ENCODE measurements at regions not wholly inside any gene's neighbourhood (a gene's known extent, or its start where the extent isn't known, plus 50 kb on each side); places are given as distances from the start of the nearest gene placed in this dataset.

GRCh38 chr1:229760478-229760996 lies 134.5 kb downstream of the URB2 start:
- Histone ChIP-seq H3K4me3 (no peak overlapping the region), H3K27me3 (no peaks in the 10 kb centered on the region), H3K9me3 (ENCODE audit: low read depth) (no peaks in the 10 kb centered on the region), H3K36me3 (no peaks in the 10 kb centered on the region), H3K4me1 (ENCODE audit: low read depth) (no peaks in the 10 kb centered on the region), H3K27ac (no peak overlapping the region)
- no peak for DNase-seq (ENCODE audit: low read depth in 1 of 2, low spot score in 1 of 2)
- TF ChIP-seq CTCF (IDR thresholded peaks at IDR 0.05; ENCODE audit: low read depth, low read length), result no peak

GRCh38 chr1:229762891-229763290 lies 136.8 kb downstream of the URB2 start:
- H3K27ac ChIP-seq, result no peak overlapping the region
- H3K4me1 ChIP-seq (ENCODE audit: low read depth), result no peaks in the 10 kb centered on the region
- no peaks in the 10 kb centered on the region for H3K27me3 ChIP-seq
- no peak for DNase-seq (ENCODE audit: low read depth in 1 of 2, low spot score in 1 of 2)
- TF ChIP-seq CTCF (IDR thresholded peaks at IDR 0.05; ENCODE audit: low read depth, low read length), result no peak
- H3K9me3 ChIP-seq (ENCODE audit: low read depth), result no peaks in the 10 kb centered on the region
- no peaks in the 10 kb centered on the region for H3K36me3 ChIP-seq
- H3K4me3 ChIP-seq, result no peak overlapping the region

GRCh38 chr1:229768232-229768631 lies 142.2 kb downstream of the URB2 start:
- Histone ChIP-seq H3K27me3 (no peaks in the 10 kb centered on the region), H3K27ac (no peak overlapping the region), H3K4me1 (ENCODE audit: low read depth) (no peaks in the 10 kb centered on the region), H3K9me3 (ENCODE audit: low read depth) (no peaks in the 10 kb centered on the region), H3K36me3 (no peaks in the 10 kb centered on the region), H3K4me3 (no peak overlapping the region)
- TF ChIP-seq CTCF (IDR thresholded peaks at IDR 0.05; ENCODE audit: low read depth, low read length), result no peak
- no peak for DNase-seq (ENCODE audit: low read depth in 1 of 2, low spot score in 1 of 2)

- Histone ChIP-seq H3K9me3 (ENCODE audit: low read depth) (no peaks in the 10 kb centered on the region), H3K4me3 (no peak overlapping the region), H3K27me3 (no peaks in the 10 kb centered on the region), H3K36me3 (no peaks in the 10 kb centered on the region), H3K4me1 (ENCODE audit: low read depth) (no peaks in the 10 kb centered on the region), H3K27ac (no peak overlapping the region)
- TF ChIP-seq CTCF (IDR thresholded peaks at IDR 0.05; ENCODE audit: low read depth, low read length), result no peak
- DNase-seq (ENCODE audit: low read depth in 1 of 2, low spot score in 1 of 2), result peak in 1 of 2 donors; percentile 6
Measured at GRCh38 chr1:229769006-229769405, 143.0 kb downstream of the URB2 start.

- H3K27me3 ChIP-seq, result no peaks in the 10 kb centered on the region
- no peak overlapping the region for H3K27ac ChIP-seq
- no peak overlapping the region for H3K4me3 ChIP-seq
- DNase-seq (ENCODE audit: low read depth in 1 of 2, low spot score in 1 of 2), result no peak
- H3K4me1 ChIP-seq (ENCODE audit: low read depth), result no peaks in the 10 kb centered on the region
- no peaks in the 10 kb centered on the region for H3K9me3 ChIP-seq (ENCODE audit: low read depth)
- H3K36me3 ChIP-seq, result no peaks in the 10 kb centered on the region
- no peak for TF ChIP-seq CTCF (IDR thresholded peaks at IDR 0.05; ENCODE audit: low read depth, low read length)
Measured at GRCh38 chr1:229769809-229770208, 143.8 kb downstream of the URB2 start.

GRCh38 chr1:229778794-229779193 lies 152.7 kb downstream of the URB2 start:
- Histone ChIP-seq H3K36me3 (no peaks in the 10 kb centered on the region), H3K4me1 (ENCODE audit: low read depth) (no peaks in the 10 kb centered on the region), H3K27ac (no peak overlapping the region), H3K27me3 (no peaks in the 10 kb centered on the region), H3K4me3 (no peak overlapping the region), H3K9me3 (ENCODE audit: low read depth) (no peaks in the 10 kb centered on the region)
- no peak for TF ChIP-seq CTCF (IDR thresholded peaks at IDR 0.05; ENCODE audit: low read depth, low read length)
- DNase-seq (ENCODE audit: low read depth in 1 of 2, low spot score in 1 of 2), result no peak
